ENCODE measurements at regions not wholly inside any gene's neighbourhood (a gene's known extent, or its start where the extent isn't known, plus 50 kb on each side); places are given as distances from the start of the nearest gene placed in this dataset.

GRCh38 chr5:124990723-124991122 lies 244.3 kb upstream of the ZNF608 start:
- TF ChIP-seq CTCF (IDR thresholded peaks at IDR 0.05; ENCODE audit: insufficient read depth, low read length, missing control alignments), result no peak
- no peak for DNase-seq (ENCODE audit: low read depth, low spot score)
- no peak overlapping the region for H3K4me3 ChIP-seq (ENCODE audit: low read depth, low read length)
- CTCF ChIA-PET, result no interaction called here
- POLR2A ChIA-PET, result no interaction called here

DNA sequence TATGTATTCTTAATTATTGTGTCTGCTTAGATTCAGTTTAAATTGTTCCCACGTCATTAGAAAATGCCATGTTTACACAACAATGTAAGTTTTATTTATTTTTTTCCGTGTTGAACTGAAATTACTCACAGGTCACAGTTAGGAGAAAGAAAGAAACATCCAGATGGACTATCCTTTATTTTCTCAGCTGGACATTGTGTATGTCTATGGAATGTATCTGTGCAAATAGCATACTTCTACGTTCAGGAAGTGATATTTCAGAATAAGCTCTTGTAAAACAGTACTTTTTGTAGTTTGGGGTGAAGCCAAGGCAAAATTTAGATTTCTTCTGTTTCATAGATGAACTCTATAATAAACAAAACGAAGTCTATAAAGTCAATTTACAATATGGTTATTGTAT lies 249.0 kb upstream of the ZNF608 start:
- POLR2A ChIA-PET, result no interaction called here
- CTCF ChIA-PET, result no interaction called here
- TF ChIP-seq CTCF (IDR thresholded peaks at IDR 0.05; ENCODE audit: insufficient read depth, low read length, missing control alignments), result no peak
- no peak overlapping the region for H3K4me3 ChIP-seq (ENCODE audit: low read depth, low read length)
- DNase-seq (ENCODE audit: low read depth, low spot score), result peak; percentile 16

GRCh38 chr5:124996023-124996763 lies 249.8 kb upstream of the ZNF608 start:
- ChIA-PET POLR2A (no interaction called here), CTCF (no interaction called here)
- no peak for TF ChIP-seq CTCF (IDR thresholded peaks at IDR 0.05; ENCODE audit: insufficient read depth, low read length, missing control alignments)
- DNase-seq (ENCODE audit: low read depth, low spot score), result no peak
- H3K4me3 ChIP-seq (ENCODE audit: low read depth, low read length), result no peak overlapping the region

- peak; percentile 14 for DNase-seq (ENCODE audit: low read depth, low spot score)
- POLR2A ChIA-PET, result no interaction called here
- TF ChIP-seq CTCF (IDR thresholded peaks at IDR 0.05; ENCODE audit: insufficient read depth, low read length, missing control alignments), result no peak
- CTCF ChIA-PET, result no interaction called here
- no peak overlapping the region for H3K4me3 ChIP-seq (ENCODE audit: low read depth, low read length)
Measured at GRCh38 chr5:124996764-124997077, 250.3 kb upstream of the ZNF608 start.

GRCh38 chr5:124997186-124997893 lies 250.9 kb upstream of the ZNF608 start:
- no peak overlapping the region for H3K4me3 ChIP-seq (ENCODE audit: low read depth, low read length)
- DNase-seq (ENCODE audit: low read depth, low spot score), result no peak
- POLR2A ChIA-PET, result no interaction called here
- TF ChIP-seq CTCF (IDR thresholded peaks at IDR 0.05; ENCODE audit: insufficient read depth, low read length, missing control alignments), result no peak
- CTCF ChIA-PET, result no interaction called here

GRCh38 chr5:124998520-124998919 lies 252.1 kb upstream of the ZNF608 start:
- no peak for DNase-seq (ENCODE audit: low read depth, low spot score)
- no peak for TF ChIP-seq CTCF (IDR thresholded peaks at IDR 0.05; ENCODE audit: insufficient read depth, low read length, missing control alignments)
- ChIA-PET POLR2A (no interaction called here), CTCF (no interaction called here)
- no peak overlapping the region for H3K4me3 ChIP-seq (ENCODE audit: low read depth, low read length)
